Stimulated activated CD4-positive, alpha-beta T cell treated with anti-CD3 and anti-CD28 coated beads, Interleukin-2, amount 100 ng/mL, for 48 hours (primary cell): ENCODE measurements at regions not wholly inside any gene's neighbourhood (a gene's known extent, or its start where the extent isn't known, plus 50 kb on each side); places are given as distances from the start of the nearest gene placed in this dataset.
"Not testable (repeated sequence)": the region's sequence is repeated elsewhere in the genome, so short reads cannot be mapped to it uniquely, and the experiment has no call there.

Source experiments
- DNase-seq, 2 donors: peaks; one replicate each; pipeline ENCODE4 v3.0.0-alpha.2; 2020

DNA sequence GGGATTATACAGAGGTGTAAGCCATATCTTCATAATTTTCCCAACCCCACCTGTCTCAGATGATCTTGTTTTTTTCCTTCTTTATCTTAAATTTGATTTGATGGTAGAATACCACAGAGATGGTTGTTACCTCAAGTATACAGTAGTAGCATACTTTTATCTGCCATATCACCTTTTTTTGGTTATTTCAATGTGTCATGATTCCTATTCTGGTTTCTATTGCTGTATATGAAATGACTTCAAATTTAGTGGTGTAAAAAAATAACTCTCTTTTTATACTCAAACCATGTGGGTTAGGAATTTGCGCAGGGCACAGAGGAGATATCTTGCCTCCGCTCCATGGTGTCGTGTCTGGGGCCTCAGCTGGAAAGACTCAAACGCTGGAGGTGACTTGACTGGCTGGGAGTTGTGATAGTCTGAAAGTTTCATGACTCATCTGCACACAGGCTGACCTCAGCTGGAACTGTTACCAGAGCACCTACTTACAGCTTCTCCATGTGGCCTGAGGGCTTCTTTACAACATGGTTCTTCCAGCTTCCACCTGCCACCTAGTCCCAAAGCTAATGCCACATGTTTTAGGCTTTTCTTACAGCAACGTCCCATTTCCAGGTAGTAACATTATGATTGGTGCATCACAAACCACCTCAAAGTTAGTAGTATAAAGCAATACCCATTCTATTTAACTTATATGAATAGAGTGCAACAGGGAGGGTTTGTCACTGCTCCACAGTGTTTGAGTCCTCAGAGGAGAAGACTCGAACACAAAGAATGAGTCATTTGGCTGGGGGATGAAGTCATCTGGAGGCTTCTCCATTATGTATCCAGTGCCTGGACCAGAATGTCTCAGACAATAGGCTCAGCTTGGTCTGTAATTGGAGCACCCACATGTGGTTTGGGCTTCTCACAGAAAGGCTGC, 82.3 kb upstream of the XPO1 start:
- no peak for DNase-seq

DNA sequence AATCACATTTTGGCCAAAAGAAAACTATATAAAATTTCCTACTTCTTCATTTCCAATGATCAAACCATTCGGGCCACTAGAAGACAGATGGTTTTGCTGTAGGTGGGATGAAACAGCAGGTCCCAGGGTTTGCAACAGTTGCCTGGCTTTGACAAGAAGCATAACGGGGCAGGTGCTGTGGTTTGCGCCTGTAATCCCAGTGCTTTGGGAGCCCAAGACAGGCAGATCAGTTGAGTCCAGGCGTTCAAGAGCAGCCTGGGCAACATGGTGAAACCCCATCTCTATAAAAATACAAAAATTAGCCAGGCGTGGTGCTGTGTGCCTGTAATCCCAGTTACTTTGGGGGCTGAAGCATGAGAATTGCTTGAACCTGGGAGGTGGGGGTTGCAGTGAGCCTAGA, 81.4 kb upstream of the XPO1 start:
- DNase-seq: no peak

DNA sequence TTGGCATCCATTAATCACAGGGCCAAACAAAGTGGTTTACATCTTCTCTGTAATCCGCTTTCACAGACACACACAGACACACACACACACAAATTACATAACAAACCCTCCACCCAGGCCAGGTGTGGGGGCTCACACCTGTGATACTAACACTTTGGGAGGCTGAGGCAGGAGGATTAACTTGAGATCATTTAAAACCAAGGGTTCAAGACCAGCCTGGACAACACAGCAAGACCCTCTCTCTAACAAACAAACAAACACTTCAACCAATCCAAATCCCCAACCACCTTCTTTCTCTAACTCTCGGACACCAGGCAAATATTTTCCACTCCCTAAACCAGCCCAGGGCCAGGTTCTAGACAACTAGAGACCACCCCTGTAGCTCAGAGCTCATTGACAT, 79.5 kb upstream of the XPO1 start:
- no peak for DNase-seq

DNA sequence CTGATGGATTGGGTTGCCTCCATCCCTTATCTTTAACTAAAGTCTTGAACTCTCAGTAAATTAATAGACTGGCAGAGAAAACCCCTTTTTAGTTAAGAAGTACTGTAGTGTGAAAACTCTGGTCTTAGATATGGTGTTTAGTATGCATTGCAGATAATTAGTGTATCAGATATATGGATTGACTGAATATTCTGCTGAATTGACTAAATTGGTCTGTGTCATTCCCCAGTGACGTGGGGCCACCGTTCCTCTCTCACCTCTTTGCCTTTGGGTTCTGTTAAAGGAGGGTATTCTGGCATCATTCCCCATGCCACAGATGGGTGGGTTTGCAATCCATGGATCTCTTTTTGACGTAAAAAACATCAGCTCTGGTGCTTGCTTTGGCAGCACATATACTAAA, 67.1 kb upstream of the XPO1 start:
- DNase-seq: no peak

DNA sequence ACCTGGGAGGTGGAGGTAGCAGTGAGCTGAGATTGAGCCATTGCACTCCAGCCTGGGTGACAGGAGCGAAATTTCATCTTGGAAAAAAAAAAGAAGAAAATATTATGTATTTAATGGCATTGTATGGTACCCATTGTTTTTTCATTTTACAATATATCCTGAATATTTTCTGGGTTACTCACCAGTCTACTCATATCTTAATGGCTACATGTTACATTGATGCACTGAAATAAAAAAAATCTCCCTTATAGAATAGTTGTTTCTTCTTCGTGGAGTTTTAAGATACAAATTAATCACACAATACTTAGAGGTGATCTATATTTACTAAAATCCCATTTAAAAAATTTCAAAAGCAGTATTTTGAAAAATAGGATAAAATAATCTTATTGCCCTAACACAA, 66.3 kb upstream of the XPO1 start:
- no peak for DNase-seq

DNA sequence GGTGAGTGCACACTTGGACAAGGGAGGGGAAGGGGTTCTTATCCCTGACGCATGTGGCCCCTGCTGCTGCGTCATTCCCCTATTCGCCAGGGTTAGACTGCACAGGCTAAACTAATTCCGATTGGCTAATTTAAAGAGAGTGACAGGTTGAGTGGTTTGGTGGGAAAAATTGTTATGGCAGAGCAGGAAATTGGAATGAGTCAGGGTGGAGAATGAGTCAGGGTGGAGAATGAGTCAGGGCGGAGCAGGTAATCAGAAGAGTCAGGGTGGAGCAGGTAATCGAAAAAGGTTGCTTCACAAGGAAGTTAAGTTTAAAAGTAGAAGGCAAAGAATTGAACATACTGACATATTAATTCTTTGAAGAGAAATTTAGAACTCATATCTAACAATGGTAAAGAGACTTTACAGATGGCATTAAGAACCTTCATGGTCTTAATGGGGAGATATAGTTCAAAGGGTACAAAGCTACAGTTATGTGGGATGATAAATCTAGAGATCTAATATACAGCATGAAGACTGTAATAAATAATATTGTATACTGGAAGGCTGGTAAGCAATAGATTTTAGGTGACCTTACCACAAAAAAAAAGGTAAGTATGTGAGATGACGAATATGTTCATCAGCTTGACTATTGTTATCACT, 60.5 kb upstream of the XPO1 start:
- DNase-seq: not testable (repeated sequence)

DNA sequence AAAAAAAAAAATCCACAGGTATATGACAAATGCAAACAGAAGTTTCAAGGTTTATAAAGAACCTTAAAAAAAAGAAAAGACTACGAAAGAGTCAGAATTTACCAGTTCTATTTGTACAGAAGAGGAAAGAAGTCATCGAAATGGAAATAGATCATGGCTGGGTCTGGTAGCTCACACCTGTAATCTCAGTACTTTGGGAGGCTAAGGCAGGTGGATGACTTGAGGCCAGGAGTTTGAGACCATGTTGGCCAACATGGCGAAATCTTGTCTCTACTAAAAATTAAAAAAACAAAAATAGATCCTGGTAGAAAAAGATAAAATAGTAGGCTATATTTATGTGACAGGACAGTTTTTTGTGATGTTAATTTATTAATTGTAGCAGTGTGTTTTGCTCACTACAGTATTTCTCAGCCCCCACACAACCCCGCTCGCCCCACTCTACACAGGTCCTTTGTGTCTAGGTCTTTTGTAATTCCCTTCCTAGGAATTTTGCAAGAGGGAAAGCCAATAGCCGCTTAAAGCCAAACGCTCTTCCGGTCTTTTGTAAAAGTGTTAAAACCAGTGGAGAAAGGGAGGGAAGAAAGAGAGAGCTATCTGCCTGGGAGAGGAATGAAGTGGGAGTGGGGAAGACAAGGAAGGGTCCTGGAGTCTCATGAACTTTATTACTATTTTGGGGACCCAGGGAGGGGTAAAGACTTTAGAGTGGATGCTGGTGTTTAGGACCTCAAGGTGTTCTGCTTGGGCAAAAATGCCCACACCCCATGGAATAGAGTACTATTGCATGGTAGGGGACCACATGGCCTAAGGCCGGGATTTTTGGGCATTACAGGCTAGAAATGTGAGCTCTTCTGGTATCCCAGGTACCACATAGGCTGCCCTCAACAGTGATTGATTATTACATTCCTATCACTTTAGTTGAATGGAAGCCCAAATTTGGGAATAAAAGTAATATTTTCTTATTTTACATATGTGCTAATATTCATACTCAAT, 59.4 kb upstream of the XPO1 start:
- no peak for DNase-seq

DNA sequence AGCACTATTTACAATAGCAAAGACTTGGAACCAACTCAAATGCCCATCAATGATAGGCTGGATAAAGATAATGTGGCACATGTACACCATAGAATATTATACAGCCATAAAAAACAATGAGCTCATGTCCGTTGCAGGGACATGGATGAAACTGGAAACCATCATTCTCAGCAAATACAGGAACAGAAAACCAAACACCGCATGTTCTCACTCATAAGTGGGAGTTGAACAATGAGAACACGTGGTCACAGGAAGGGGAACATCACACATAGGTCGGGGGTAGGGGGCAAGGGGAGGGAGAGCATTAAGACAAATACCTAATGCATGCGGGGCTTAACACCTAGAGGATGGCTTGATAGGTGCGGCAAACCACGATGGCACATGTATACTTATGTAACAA, 56.0 kb upstream of the XPO1 start:
- DNase-seq: not testable (repeated sequence)

DNA sequence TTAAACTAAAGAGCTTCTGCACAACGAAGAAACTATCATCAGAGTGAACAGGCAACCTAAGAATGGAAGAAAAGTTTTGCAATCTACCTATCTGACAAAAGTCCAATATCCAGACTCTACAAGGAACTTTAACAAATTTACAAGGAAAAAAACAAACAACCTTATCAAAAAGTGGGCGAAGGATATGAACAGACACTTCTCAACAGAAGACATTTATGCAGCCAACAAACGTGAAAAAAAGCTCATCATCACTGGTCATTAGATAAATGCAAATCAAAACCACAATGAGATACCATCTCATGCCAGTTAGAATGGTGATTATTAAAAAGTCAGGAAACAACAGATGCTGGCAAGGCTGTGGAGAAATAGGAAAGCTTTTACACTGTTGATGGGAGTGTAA, 55.5 kb upstream of the XPO1 start:
- DNase-seq: not testable (repeated sequence)

DNA sequence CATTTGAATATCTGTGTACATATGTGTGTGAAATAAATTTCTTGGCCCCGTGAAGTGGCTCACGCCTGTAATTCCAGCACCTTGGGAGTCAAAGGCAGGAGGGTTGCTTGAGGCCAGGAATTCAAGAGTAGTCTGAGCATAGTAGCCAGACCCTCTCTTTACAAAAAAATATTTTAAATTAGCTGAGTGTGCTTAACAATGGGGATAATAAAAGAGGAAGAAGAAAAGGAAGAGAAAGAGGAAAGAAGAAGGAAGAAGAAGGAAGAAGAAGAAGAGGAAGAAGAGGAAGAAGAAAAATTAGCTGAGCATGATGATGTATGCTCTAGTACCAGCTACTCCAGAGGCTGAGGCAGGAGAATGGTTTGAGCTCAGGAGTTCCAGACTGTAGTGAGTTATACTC, 52.1 kb upstream of the XPO1 start:
- DNase-seq: no peak

DNA sequence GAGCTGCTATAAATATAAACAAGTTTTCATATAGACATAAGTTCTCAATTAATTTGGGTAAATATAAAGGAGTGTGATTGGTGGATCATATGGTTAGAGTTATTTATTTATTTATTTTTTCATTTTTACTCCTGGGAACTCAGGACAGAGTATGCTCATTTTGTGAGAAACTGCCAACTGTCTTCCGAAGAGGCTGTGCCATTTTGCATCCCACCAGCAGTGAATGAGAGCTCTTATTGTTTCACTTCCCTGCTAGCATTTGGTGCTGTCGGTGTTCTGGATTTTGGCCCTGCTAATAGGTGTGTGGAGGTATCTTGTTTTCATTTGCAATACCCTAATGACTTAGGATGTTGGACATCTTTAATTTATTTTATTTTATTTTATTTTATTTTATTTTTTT, 50.4 kb upstream of the XPO1 start:
- DNase-seq: no peak
